Activated CD8-positive, alpha-beta T cell treated with anti-CD3 and anti-CD28 coated beads for 36 hours (primary cell): ENCODE measurements at regions not wholly inside any gene's neighbourhood (a gene's known extent, or its start where the extent isn't known, plus 50 kb on each side); places are given as distances from the start of the nearest gene placed in this dataset.

Experiments
- ATAC-seq: fragments of 200-7000 bp; cut with Tn5 transposase; one replicate; pipeline ENCODE4 v1.10.0; 2021; ENCODE audit warnings: mild to moderate bottlenecking, moderate library complexity
- CTCF ChIA-PET: fragments of 350-600 bp; sonication (Branson Sonifier 250); formaldehyde crosslinking; loops from one replicate; lab custom pipeline; 2021; ENCODE audit warnings: antibody characterized with exemption; lab: Charles Lee
- POLR2A ChIA-PET: fragments of 350-600 bp; sonication (Branson Sonifier 250); formaldehyde crosslinking; loops from one replicate; lab custom pipeline; 2021; ENCODE audit warnings: antibody characterized with exemption; lab: Charles Lee
- DNase-seq: peaks from one replicate; pipeline ENCODE4 v3.0.0-alpha.2; 2020
- H3K27ac Mint-ChIP-seq: one replicate; pipeline ENCODE4 v1.8.0; 2021; ENCODE audit warnings: mild to moderate bottlenecking, mixed read lengths
- H3K27me3 Mint-ChIP-seq: one replicate; pipeline ENCODE4 v1.8.0; 2021; ENCODE audit warnings: mixed read lengths
- H3K36me3 Mint-ChIP-seq: one replicate; pipeline ENCODE4 v1.8.0; 2021; ENCODE audit warnings: low read depth, mixed read lengths
- H3K4me1 Mint-ChIP-seq: one replicate; pipeline ENCODE4 v1.8.0; 2021; ENCODE audit warnings: low read depth, mixed read lengths
- H3K4me3 Mint-ChIP-seq: one replicate; pipeline ENCODE4 v1.8.0; 2021; ENCODE audit warnings: mild to moderate bottlenecking, moderate library complexity, mixed read lengths
- H3K9me3 Mint-ChIP-seq: one replicate; pipeline ENCODE4 v1.8.0; 2021; ENCODE audit warnings: mixed read lengths
- intact Hi-C: fragments of 100-400 bp; cut with micrococcal nuclease; formaldehyde crosslinking; loops from one replicate; pipeline ENCODE4 v1.10.0; 2022
- TF ChIP-seq, protein P1 (sequence below): fragments of 200-600 bp; IDR thresholded peaks from one replicate; pipeline ENCODE4 v1.8.0; 2022; ENCODE audit warnings: antibody characterized with exemption, mild to moderate bottlenecking

DNA sequence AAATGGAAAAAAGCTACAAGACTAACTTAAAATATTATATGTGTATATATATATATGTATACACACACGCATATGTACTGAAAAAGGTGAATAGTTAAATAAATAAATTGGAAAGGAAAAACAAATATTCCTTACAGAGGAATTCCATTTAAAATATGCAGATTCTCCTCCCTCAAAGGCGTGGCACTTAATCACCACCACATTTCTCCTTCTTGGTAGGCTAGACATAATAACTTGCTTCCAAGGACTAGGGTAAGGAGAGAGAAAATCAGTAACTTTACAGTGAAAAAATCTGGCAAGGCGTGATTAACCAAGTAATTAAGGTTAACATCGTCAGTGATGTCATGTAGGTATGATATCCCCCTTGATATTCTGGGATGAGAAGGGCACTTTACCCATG, 84.0 kb upstream of the USP25 start:
- Mint-ChIP-seq H3K9me3 (no peaks in the 10 kb centered on the region), H3K27ac (no peak overlapping the region), H3K4me1 (no peaks in the 10 kb centered on the region), H3K27me3 (no peaks in the 10 kb centered on the region), H3K36me3 (no peaks in the 10 kb centered on the region), H3K4me3 (no peak overlapping the region)
- ChIA-PET POLR2A (no interaction called here), CTCF (no interaction called here)
- no peak for ATAC-seq
- DNase-seq: no peak
- intact Hi-C loops: no loop called here
- TF ChIP-seq, protein P1, sequence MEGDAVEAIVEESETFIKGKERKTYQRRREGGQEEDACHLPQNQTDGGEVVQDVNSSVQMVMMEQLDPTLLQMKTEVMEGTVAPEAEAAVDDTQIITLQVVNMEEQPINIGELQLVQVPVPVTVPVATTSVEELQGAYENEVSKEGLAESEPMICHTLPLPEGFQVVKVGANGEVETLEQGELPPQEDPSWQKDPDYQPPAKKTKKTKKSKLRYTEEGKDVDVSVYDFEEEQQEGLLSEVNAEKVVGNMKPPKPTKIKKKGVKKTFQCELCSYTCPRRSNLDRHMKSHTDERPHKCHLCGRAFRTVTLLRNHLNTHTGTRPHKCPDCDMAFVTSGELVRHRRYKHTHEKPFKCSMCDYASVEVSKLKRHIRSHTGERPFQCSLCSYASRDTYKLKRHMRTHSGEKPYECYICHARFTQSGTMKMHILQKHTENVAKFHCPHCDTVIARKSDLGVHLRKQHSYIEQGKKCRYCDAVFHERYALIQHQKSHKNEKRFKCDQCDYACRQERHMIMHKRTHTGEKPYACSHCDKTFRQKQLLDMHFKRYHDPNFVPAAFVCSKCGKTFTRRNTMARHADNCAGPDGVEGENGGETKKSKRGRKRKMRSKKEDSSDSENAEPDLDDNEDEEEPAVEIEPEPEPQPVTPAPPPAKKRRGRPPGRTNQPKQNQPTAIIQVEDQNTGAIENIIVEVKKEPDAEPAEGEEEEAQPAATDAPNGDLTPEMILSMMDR: no peak

DNA sequence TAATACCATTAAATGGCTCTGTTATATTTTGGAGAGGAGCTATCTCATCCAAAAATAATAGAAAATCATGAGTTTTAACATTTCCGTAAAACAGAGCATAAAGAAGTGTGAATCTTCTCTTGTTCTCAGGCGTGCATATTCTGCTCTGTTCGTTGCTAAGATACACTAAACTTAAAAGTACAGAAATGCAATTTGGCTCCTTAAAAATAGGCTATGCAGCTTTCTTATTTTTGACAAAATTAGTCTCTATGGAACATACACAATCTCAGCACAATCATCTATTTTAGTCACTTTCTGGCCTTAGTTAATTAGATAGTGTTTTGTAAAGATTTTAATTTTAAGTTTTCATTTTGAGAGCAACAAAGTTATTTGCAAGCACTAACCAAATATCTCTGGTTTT, 79.0 kb upstream of the USP25 start:
- no peak overlapping the region for H3K27ac Mint-ChIP-seq
- peaks cover 1% of the 10 kb centered on the region for H3K27me3 Mint-ChIP-seq
- ChIA-PET POLR2A (no interaction called here), CTCF (no interaction called here)
- ATAC-seq (no peak), DNase-seq (no peak)
- no peaks in the 10 kb centered on the region for H3K36me3 Mint-ChIP-seq
- no peaks in the 10 kb centered on the region for H3K9me3 Mint-ChIP-seq
- H3K4me1 Mint-ChIP-seq: no peaks in the 10 kb centered on the region
- TF ChIP-seq, protein P1: no peak
- no peak overlapping the region for H3K4me3 Mint-ChIP-seq
- intact Hi-C loops: no loop called here

DNA sequence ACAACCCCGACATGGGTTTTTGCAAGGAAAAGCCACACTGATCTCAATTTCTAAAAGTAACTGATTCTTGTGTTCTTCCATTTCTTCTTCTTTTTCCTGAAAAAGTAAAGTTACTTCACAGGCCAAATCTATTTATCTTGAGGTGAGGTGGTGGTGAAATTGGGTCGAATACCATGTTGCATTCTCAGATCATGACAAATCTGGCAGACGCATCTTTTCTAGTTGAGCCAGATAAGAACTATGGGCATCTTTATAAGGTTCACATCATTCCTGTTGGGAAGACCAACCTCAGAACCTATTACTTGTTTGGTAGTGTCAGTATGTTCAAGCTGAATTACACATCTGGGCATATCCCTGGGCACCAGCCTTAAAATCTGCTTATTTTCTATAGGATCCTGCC, 78.6 kb upstream of the USP25 start:
- POLR2A ChIA-PET: no interaction called here
- TF ChIP-seq, protein P1: no peak

DNA sequence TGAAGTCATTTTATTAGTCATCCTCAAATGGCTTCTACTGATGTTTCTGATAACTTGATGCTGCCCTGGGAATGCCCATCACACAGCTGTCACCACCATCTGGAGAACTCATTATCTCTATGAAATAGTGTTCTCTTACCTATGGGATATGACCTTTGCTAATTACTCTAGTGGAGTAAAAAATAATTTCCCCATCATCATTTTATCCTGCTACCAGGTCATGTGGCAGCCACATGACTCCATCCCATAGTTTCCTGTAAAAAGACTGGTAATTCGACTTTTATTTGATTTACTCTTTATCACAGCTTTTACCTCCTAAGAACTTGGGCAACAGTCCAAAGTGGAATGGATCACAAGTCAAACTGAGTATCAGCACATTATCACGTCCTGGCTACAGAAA, 76.1 kb upstream of the USP25 start:
- ATAC-seq (no peak), DNase-seq (no peak)
- H3K4me1 Mint-ChIP-seq: no peaks in the 10 kb centered on the region
- no peak overlapping the region for H3K4me3 Mint-ChIP-seq
- H3K27me3 Mint-ChIP-seq: peaks cover 3% of the 10 kb centered on the region
- ChIA-PET CTCF (no interaction called here), POLR2A (interaction anchor here (0.6 kb wide), 1 partner anchor 348 kb away, joined by 3 read pairs; no protein-coding TSS in a partner anchor)
- H3K27ac Mint-ChIP-seq: no peak overlapping the region
- TF ChIP-seq, protein P1: no peak
- H3K36me3 Mint-ChIP-seq: no peaks in the 10 kb centered on the region
- H3K9me3 Mint-ChIP-seq: no peaks in the 10 kb centered on the region
- intact Hi-C loops: no loop called here

More for the DNA sequence above, 78.6 kb upstream of the USP25 start:
- DNase-seq (no peak), ATAC-seq (no peak)
- no peak overlapping the region for H3K27ac Mint-ChIP-seq
- no peaks in the 10 kb centered on the region for H3K36me3 Mint-ChIP-seq
- H3K4me3 Mint-ChIP-seq: no peak overlapping the region
- H3K27me3 Mint-ChIP-seq: peaks cover 1% of the 10 kb centered on the region
- CTCF ChIA-PET: no interaction called here
- intact Hi-C loops: no loop called here
- H3K9me3 Mint-ChIP-seq: no peaks in the 10 kb centered on the region
- H3K4me1 Mint-ChIP-seq: no peaks in the 10 kb centered on the region

DNA sequence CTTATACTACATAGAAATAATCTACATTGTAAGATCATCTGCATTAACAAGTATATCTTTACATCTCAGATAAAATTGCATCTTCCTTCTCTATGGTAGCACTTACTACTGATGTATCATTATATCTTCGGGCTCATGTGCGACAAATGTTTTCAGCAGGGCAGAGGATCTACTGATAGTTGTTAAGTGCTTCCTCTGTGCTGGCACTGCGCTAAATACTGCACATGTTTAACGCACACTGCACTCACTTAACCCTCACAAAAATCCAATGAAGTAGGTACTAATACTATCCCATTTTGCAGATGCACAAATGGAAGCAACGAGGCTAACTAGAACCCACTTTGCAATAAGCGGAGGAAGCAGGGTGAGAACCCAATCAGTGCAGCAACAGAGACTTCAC, 75.6 kb upstream of the USP25 start:
- ATAC-seq (no peak), DNase-seq (no peak)
- Mint-ChIP-seq H3K4me3 (no peak overlapping the region), H3K36me3 (no peaks in the 10 kb centered on the region), H3K27ac (no peak overlapping the region), H3K9me3 (no peaks in the 10 kb centered on the region), H3K4me1 (no peaks in the 10 kb centered on the region), H3K27me3 (peaks cover 3% of the 10 kb centered on the region)
- ChIA-PET CTCF (no interaction called here), POLR2A (no interaction called here)
- TF ChIP-seq, protein P1: no peak
- intact Hi-C loops: no loop called here
